Mesenchymal stem cell (in vitro differentiated cells and primary cell): ENCODE measurements at regions not wholly inside any gene's neighbourhood (a gene's known extent, or its start where the extent isn't known, plus 50 kb on each side); places are given as distances from the start of the nearest gene placed in this dataset.
A peak's percentile ranks its signal among the peaks of the same experiment; 100 is the strongest.

Source experiments
- DNase-seq: peaks from one replicate; pipeline ENCODE4 v3.0.0-alpha.2; 2013
- H2AFZ ChIP-seq: one replicate; pipeline ENCODE4 v1.6.1; 2013; ENCODE audit warnings: low read depth, mild to moderate bottlenecking, control low read depth, inconsistent platforms, low read length, moderate library complexity
- H2AK5ac ChIP-seq: 2 replicates; pipeline ENCODE4 v1.6.1; 2013; ENCODE audit warnings: low read length, moderate library complexity, mild to moderate bottlenecking, inconsistent platforms; ENCODE audit not compliant: severe bottlenecking
- H2BK120ac ChIP-seq: one replicate; pipeline ENCODE4 v1.6.1; 2013; ENCODE audit warnings: low read depth, mild to moderate bottlenecking, inconsistent platforms, low read length, moderate library complexity
- H2BK12ac ChIP-seq, 2 experiments: one replicate each; pipeline ENCODE4 v1.6.1; 2013; ENCODE audit warnings: inconsistent platforms in 2 of 2, low read length in 2 of 2, mild to moderate bottlenecking in 2 of 2, moderate library complexity in 2 of 2, control low read depth in 1 of 2
- H2BK15ac ChIP-seq: one replicate; pipeline ENCODE4 v1.6.1; 2013; ENCODE audit warnings: mild to moderate bottlenecking, low read depth, inconsistent platforms; ENCODE audit not compliant: poor library complexity, severe bottlenecking
- H2BK5ac ChIP-seq: 2 replicates; pipeline ENCODE4 v1.6.1; 2013; ENCODE audit warnings: low read depth, mild to moderate bottlenecking, low read length, control low read depth, inconsistent platforms; ENCODE audit not compliant: poor library complexity, severe bottlenecking
- H3K14ac ChIP-seq, 2 experiments: one replicate each; pipeline ENCODE4 v1.6.1; 2013; ENCODE audit warnings: inconsistent platforms in 2 of 2, low read length in 2 of 2, control low read depth in 1 of 2, mild to moderate bottlenecking in 1 of 2, moderate library complexity in 1 of 2
- H3K18ac ChIP-seq, 2 experiments: one replicate each; pipeline ENCODE4 v1.6.1; 2013; ENCODE audit warnings: inconsistent platforms in 2 of 2, low read length in 2 of 2, control low read depth in 1 of 2, low read depth in 1 of 2, mild to moderate bottlenecking in 1 of 2
- H3K23ac ChIP-seq, 2 experiments: one replicate each; pipeline ENCODE4 v1.6.1; 2013; ENCODE audit warnings: inconsistent platforms in 2 of 2, low read length in 2 of 2, mild to moderate bottlenecking in 2 of 2, moderate library complexity in 2 of 2, control low read depth in 1 of 2
- H3K27ac ChIP-seq: 2 replicates; pipeline ENCODE4 v1.5.1; 2013; ENCODE audit warnings: mild to moderate bottlenecking, moderate library complexity, low read length, control low read depth, inconsistent platforms; ENCODE audit not compliant: poor library complexity, severe bottlenecking
- H3K27me3 ChIP-seq, 2 experiments: 2 replicates each; pipeline versions ENCODE4 v1.6.1 to v1.7.0; 2013; ENCODE audit warnings: low read length in 2 of 2, mild to moderate bottlenecking in 2 of 2, moderate library complexity in 2 of 2, control low read depth in 1 of 2, inconsistent platforms in 1 of 2; ENCODE audit not compliant: control insufficient read depth in 1 of 2, insufficient read depth in 1 of 2
- H3K36me3 ChIP-seq, 2 experiments: 2 replicates each; pipeline versions ENCODE4 v1.6.1 to v1.7.0; 2013; ENCODE audit warnings: low read length in 2 of 2, control low read depth in 1 of 2, inconsistent platforms in 1 of 2, low read depth in 1 of 2, mild to moderate bottlenecking in 1 of 2; ENCODE audit not compliant: insufficient read depth in 2 of 2, control insufficient read depth in 1 of 2
- H3K4ac ChIP-seq, 2 experiments: one replicate each; pipeline ENCODE4 v1.6.1; 2013; ENCODE audit warnings: inconsistent platforms in 2 of 2, low read length in 2 of 2, mild to moderate bottlenecking in 2 of 2, moderate library complexity in 2 of 2, control low read depth in 1 of 2, low read depth in 1 of 2
- H3K4me1 ChIP-seq: 2 replicates; pipeline ENCODE4 v1.6.1; 2013; ENCODE audit warnings: low read depth, low read length, control low read depth; ENCODE audit not compliant: control insufficient read depth, insufficient read depth
- H3K4me2 ChIP-seq: 2 replicates; pipeline ENCODE4 v1.6.1; 2013; ENCODE audit warnings: low read length, mild to moderate bottlenecking, inconsistent platforms; ENCODE audit not compliant: poor library complexity, severe bottlenecking
- H3K4me3 ChIP-seq, 2 experiments: 2 replicates each; pipeline versions ENCODE4 v1.5.1 to v1.7.0; 2013; ENCODE audit warnings: low read length in 2 of 2, mild to moderate bottlenecking in 2 of 2, control low read depth in 1 of 2, low read depth in 1 of 2; ENCODE audit not compliant: insufficient read depth in 1 of 2
- H3K79me1 ChIP-seq: replicated peaks from 2 replicates; pipeline ENCODE4 v1.6.1; 2013; ENCODE audit warnings: mild to moderate bottlenecking, control low read depth, low read length, inconsistent platforms; ENCODE audit not compliant: poor library complexity, severe bottlenecking
- H3K9ac ChIP-seq: 2 replicates; pipeline ENCODE4 v1.7.0; 2013; ENCODE audit warnings: mild to moderate bottlenecking, low read length, moderate library complexity
- H3K9me3 ChIP-seq: 2 replicates; pipeline ENCODE4 v1.7.0; 2013; ENCODE audit warnings: mild to moderate bottlenecking, low read length; ENCODE audit not compliant: control insufficient read depth
- H4K8ac ChIP-seq: one replicate; pipeline ENCODE4 v1.6.1; 2013; ENCODE audit warnings: inconsistent platforms, mild to moderate bottlenecking, low read length, moderate library complexity
- H4K91ac ChIP-seq: one replicate; pipeline ENCODE4 v1.6.1; 2013; ENCODE audit warnings: mild to moderate bottlenecking, low read length, inconsistent platforms
- WGBS: methylation state at CpG from one replicate; pipeline ENCODE4 v1.1.7; 2013; ENCODE audit warnings: mixed read lengths; 5-methylcytosine and 5-hydroxymethylcytosine counted together

DNA sequence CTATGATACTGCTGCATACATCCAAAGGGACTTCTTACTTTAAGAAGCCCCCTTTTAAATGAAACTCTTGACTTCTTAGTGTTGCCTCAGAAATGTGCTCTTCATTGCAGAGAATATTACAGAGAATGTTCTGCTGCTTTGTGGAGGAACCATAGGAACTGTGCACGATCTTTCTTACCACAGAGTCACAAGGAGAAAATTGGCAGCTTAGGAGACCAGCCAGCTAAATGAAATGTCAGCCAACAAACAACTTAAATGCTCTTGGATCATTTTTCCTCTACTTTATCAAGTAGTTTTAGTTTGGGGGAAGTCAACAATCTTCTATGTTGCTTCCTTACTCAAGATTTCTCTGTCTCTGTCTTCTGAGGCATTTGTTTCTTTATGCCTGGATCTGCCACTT is 125.9 kb upstream of the MLIP start:
- no peaks in the 10 kb centered on the region for H3K9me3 ChIP-seq
- H3K79me1 ChIP-seq, result no peaks in the 10 kb centered on the region
- no peak overlapping the region for H4K91ac ChIP-seq
- no peak overlapping the region for H2BK5ac ChIP-seq
- H2AK5ac ChIP-seq, result no peak overlapping the region
- no peak overlapping the region for H3K27ac ChIP-seq
- no peaks in the 10 kb centered on the region for H3K27me3 ChIP-seq
- H2BK12ac ChIP-seq, result no peak overlapping the region
- H2BK15ac ChIP-seq, result no peak overlapping the region
- 93% methylated on average over 1 of the region's 1 CpG for WGBS
- H3K14ac ChIP-seq, result no peak overlapping the region
- H3K18ac ChIP-seq, result no peak overlapping the region
- H3K9ac ChIP-seq, result peak overlapping the region; percentile 44
- no peak overlapping the region for H3K4me2 ChIP-seq
- no peak overlapping the region for H4K8ac ChIP-seq
- no peak overlapping the region for H3K4me3 ChIP-seq
- H3K4me1 ChIP-seq, result peaks cover 10% of the 10 kb centered on the region
- no peak for DNase-seq
- no peak overlapping the region for H3K4ac ChIP-seq
- H3K36me3 ChIP-seq, result no peaks in the 10 kb centered on the region
- H2BK120ac ChIP-seq, result no peak overlapping the region
- no peak overlapping the region for H2AFZ ChIP-seq
- H3K23ac ChIP-seq, result no peak overlapping the region

DNA sequence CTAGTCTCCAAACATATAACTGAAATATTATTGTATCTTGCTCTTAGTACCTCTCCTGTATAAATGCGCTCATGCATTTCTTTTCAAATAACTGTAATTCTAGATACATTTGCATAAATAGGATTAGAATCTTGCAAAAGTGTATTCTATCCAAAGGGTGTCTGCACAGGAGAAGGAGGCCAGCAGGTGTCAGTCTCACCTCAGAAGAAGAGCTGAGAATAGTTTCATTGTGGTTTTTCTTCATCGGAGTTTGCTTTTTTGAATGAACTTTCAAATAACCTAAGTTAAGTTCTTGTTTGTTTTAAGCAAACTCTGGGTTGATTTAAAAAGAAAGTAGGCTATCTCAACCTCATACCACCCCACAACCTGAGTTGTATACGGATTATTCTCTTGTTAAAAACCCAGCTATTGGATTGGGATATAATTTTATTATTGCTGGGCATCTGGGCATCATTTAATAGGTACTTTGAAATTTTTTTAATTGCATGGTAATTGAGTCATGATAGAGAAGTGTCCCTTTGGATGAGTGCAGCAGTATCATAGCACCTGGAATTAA is 125.0 kb upstream of the MLIP start:
- Histone ChIP-seq H2BK15ac (no peak overlapping the region), H4K8ac (no peak overlapping the region), H3K79me1 (no peaks in the 10 kb centered on the region), H3K4me1 (peaks cover 10% of the 10 kb centered on the region), H2BK12ac (no peak overlapping the region), H3K36me3 (no peaks in the 10 kb centered on the region), H3K9me3 (no peaks in the 10 kb centered on the region), H3K27ac (no peak overlapping the region), H3K18ac (no peak overlapping the region), H3K9ac (peak overlapping the region; percentile 50), H2BK120ac (no peak overlapping the region), H3K4me3 (no peak overlapping the region), H2AK5ac (no peak overlapping the region), H3K4me2 (no peak overlapping the region), H3K27me3 (no peaks in the 10 kb centered on the region), H3K4ac (no peak overlapping the region), H3K23ac (no peak overlapping the region), H2AFZ (no peak overlapping the region), H2BK5ac (no peak overlapping the region), H4K91ac (no peak overlapping the region), H3K14ac (no peak overlapping the region)
- peak; percentile 72 for DNase-seq
- 0% methylated on average over 1 of the region's 3 CpGs for WGBS

DNA sequence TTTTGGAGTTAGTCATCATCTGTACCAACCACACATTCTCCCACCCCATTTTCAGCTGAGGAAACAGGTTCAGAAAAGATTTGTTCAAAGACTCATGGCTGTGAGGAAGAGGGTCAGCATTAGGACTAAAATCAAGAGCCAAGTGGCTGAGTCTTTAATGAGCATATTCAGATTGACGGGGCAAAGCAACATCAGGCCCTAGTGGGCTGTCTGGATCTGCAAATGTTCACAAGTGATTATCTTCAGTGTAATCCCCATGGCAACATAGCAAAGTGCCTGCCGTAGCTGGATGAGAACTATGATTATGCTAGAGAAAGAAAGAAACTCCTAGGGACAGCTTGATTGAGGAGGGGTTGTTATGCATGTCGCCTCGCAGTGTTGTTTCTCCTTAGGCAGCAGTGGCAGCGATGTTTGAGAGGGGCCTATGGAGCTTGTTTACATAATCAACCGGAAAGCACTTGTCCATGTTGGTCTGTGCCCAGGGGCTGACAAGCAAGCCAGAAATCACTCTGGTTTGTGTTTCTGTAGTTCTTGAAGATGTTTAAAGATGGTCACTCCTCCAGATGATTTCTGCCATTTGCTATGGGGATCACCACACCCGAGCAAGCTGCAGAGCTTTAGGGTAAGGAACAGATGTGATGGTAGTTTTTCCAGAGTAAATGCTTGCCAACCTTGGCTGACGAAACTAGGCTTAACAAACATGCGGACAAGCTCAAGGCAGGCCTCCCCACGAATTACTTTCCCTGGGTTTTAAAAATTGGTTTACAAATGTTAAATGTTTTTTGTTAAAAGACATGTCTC is 124.3 kb upstream of the MLIP start:
- Histone ChIP-seq H3K36me3 (no peaks in the 10 kb centered on the region), H3K18ac (peak overlapping the region in 1 of 2 experiments; percentile 27), H3K4me2 (no peak overlapping the region), H3K9ac (peak overlapping the region; percentile 50), H3K27me3 (no peaks in the 10 kb centered on the region), H3K27ac (no peak overlapping the region), H2BK15ac (no peak overlapping the region), H2BK120ac (peak overlapping the region; percentile 0), H2AFZ (no peak overlapping the region), H3K4me1 (peaks cover 10% of the 10 kb centered on the region), H2BK5ac (no peak overlapping the region), H2BK12ac (peak overlapping the region; percentile 6 to 12), H3K9me3 (no peaks in the 10 kb centered on the region), H3K14ac (no peak overlapping the region), H4K91ac (no peak overlapping the region), H3K23ac (no peak overlapping the region), H4K8ac (no peak overlapping the region), H2AK5ac (peak overlapping the region; percentile 4), H3K4me3 (no peak overlapping the region), H3K79me1 (no peaks in the 10 kb centered on the region), H3K4ac (no peak overlapping the region)
- peak; percentile 76 for DNase-seq
- 29% methylated on average over 10 of the region's 10 CpGs for WGBS

DNA sequence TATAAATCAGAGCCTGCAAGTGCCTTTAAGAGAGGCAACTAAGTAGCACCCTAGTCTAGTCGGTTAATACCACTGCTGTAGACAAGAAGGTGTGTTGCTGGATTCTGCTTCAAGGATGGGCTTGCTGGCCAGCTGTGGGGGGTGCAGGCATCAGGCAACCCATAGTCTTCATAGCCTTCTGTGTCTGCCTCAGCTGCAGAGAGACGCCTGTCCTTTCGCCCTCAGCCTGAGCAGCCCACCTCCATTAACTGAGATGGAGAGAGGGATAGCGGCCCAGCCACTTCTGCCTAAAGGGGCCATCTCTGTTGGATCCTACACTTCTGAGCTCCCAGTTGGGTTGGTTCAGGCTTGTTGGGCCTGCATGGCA is 123.7 kb upstream of the MLIP start:
- H2BK120ac ChIP-seq, result no peak overlapping the region
- peaks cover 10% of the 10 kb centered on the region for H3K4me1 ChIP-seq
- WGBS, result 94% methylated on average over 4 of the region's 4 CpGs
- no peak for DNase-seq
- H3K36me3 ChIP-seq, result no peaks in the 10 kb centered on the region
- peak overlapping the region; percentile 27 to 78 for H3K4ac ChIP-seq
- no peak overlapping the region for H3K14ac ChIP-seq
- no peak overlapping the region for H3K23ac ChIP-seq
- no peaks in the 10 kb centered on the region for H3K27me3 ChIP-seq
- peak overlapping the region; percentile 32 to 59 for H2BK12ac ChIP-seq
- H3K9ac ChIP-seq, result peak overlapping the region; percentile 50
- peak overlapping the region; percentile 83 for H4K8ac ChIP-seq
- peak overlapping the region; percentile 7 to 89 for H3K18ac ChIP-seq
- H3K4me3 ChIP-seq, result no peak overlapping the region
- H4K91ac ChIP-seq, result peak overlapping the region; percentile 84
- H2BK5ac ChIP-seq, result no peak overlapping the region
- H2AK5ac ChIP-seq, result peak overlapping the region; percentile 16
- no peak overlapping the region for H2AFZ ChIP-seq
- no peak overlapping the region for H3K27ac ChIP-seq
- H3K9me3 ChIP-seq, result no peaks in the 10 kb centered on the region
- no peaks in the 10 kb centered on the region for H3K79me1 ChIP-seq
- no peak overlapping the region for H2BK15ac ChIP-seq
- no peak overlapping the region for H3K4me2 ChIP-seq
